ENCODE measurements at regions not wholly inside any gene's neighbourhood (a gene's known extent, or its start where the extent isn't known, plus 50 kb on each side); places are given as distances from the start of the nearest gene placed in this dataset.

DNA sequence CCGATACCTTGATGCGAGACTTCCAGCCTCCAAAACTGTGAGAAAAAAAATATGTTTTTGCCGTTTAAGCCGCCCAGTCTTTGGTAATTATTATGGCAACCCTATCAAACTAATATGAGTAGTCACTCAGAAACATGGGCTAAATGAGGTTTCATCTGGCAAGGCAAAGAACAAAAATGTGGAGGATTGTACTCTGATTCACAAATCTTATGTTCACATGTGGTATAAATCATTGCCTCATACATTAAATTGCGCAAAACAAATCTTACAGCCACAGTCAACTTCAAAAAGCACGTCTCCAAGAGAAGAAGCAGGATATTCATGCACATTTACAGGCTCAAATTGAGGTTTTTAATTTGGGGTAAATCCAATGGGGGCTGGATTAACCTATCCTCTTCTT is 1435.4 kb upstream of the LRRTM1 start:
- DNase-seq, result peak; percentile 67

DNA sequence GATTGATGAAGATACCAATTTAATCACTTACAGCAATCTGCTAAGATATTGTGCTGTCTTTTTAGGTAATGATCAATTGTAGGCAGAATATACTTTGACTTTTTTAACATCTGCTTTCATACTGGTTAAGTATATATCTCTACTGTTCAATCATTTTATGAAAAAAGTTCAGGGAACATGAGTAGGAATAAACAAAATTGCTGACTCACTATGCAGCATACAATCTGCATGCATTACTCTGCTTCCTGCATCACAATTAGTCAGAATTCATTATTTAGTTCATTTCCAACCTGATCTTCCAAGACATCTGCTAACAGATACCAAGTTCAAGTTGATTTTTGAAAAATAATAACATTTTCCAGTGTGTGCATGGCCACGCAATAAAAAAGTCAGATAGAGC is 1430.4 kb upstream of the LRRTM1 start:
- DNase-seq, result peak; percentile 18

DNA sequence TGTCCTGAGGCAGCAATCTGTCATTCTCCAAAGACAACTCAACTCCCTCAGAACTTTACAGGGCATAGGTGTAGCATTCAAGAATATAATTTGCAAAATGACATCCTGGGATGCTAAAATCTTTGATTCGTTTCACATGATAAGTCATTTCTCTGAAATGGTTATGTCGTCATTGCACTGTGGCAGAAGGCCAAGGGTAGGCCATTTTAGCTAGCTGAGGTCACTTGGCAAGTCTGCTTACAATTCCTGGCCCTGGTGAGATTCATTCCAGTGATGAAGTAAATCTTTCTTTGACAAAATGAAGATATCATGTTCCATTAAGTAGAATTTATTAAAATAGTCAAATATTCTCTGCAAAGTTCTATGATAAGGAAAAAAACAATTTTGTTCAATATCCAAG is 1410.3 kb upstream of the LRRTM1 start:
- DNase-seq, result peak; percentile 31

DNA sequence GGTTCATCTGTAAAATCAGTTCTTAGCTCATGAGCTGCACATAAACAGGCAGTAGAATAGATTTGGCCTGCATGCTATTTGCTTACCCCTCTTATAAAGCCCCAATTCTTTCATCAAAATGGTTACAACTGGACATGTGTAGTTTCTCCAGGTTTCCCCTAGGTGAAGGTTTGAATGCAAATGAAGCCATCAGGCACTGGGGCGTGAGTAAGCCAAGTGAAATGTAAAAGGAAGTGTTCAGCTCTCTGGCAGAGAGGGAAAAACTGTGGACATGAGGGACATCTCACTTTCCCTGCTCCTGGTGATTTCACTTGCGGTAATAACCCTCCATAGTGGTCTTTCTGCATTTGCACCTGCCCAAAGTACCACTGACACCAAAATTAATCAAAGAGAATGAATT is 1402.3 kb upstream of the LRRTM1 start:
- no peak for DNase-seq

DNA sequence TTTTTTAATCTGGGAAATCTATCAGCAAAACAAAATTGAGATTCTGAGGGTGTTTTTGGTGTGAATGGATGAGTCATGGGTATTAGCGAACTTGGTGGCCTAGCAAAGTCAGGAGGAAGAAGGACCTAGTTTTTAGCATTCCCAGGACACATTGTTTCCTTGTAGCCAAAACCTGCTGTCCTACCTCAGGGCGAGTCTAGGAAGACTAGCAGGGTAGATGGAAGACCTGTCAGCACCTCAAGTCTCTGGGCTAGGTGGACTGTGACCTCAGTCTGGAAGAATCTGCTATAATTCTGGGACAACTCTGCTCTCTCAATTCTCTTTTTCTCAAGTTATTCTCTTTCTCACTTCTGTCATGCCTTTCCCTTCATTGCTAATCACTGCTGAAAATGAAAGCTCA is 1399.3 kb upstream of the LRRTM1 start:
- DNase-seq, result no peak

DNA sequence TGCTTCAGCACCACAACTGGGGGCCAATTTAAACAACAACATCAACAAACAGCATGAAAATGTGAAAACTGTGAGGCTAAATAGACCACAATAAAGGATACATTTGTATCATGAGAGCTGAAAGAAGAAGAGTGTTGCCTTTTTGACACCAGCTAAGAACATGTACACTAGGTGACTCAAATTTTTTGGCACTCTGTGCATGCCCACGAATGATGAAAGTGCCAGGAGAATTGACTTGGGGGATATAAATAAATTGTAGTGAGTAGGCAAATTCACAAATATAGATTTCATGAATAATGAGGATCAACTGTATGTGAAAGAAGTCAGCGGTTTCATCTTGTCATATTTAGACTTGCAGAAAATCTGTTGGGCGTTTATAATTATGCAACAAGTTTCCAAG is 1388.0 kb upstream of the LRRTM1 start:
- no peak for DNase-seq

DNA sequence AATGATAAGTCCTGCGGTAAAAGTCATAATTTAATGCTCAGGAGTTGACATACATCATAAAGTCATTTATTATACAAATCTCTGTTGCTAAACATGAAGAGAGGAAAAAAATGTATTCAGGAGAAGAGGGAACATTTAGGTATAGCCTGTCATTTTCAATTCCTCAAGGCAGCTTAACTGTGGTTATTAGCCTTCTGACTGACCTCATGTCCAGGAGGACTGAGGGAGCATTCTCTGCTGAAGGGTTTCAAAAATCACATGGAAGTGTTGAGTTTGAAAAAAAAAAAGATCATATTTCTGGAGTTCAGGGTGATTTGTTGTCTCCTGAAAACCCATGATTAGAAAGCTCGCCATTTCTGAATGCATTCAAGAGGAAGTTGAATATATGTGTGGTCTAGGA is 1371.1 kb upstream of the LRRTM1 start:
- DNase-seq, result no peak

DNA sequence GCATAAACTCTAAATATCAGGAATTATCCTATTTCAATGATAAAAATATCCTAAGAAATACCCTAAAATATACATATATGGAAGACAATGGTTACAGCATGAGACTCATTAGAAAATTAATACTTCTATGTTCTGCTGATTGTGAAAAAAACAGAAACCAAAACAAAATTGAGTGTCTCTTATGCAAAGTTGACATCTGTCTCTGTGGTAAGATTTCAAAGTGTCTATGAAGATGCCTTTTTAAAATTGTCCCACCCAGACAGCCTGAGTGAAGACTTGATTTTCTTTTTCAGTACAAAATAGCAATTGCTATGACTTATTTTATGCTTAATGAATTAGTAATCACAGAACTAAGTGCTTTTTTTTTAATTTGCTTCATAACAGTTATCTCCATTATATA is 1368.4 kb upstream of the LRRTM1 start:
- no peak for DNase-seq

DNA sequence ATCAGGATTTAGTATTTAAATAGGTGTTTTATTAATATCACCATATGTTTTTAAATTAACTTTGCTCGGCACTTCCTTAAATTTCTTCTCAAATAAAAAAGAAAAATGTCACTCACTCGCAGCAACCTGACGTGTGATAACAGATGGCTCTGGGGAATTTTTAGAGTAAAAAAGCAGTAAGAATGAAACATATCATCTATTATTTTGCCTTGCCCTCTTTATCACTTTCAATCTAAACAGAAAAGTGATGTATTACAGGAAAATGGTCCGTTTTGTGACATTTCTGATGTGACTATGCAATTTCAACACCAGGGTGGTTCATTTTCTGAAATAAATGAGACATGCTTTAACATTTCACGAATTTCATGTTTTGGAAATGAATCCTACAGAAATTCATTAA is 1368.0 kb upstream of the LRRTM1 start:
- no peak for DNase-seq

DNA sequence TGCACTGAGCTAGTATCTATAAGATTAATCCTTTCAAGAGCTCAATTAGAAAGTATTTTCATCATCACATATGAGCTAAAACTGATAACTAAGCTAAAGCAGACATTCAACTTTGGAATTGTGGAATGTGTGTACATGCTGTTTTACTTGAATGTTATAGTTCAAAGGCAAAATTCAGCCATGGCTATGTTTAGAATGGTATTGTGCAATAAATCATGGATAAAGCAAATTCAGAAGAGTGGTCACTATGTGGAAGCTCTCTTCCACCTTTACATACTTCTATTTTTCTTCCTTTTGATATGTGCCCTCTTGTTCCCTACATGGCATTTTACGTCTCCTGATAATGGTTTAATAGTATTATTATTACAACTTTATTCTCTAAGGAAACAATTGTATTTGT is 1366.3 kb upstream of the LRRTM1 start:
- no peak for DNase-seq

DNA sequence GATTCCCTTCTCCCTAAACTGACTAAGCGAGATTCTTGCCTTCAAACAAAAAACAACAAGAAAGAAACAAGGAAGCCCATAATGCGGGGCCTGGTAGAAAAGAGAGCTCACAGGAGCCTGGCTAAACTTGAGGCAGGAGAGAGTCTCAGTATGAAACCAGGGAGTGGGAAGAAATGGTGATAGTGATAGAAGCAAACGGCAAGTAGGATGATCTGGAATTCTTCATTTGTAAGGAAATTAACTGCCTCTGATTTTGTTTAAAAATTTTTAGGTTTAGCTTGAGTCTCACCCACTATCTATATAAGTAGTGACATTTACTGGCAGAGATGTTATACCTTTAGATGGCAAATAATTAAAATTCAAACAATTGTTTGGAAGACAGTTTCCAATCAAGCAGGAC is 1356.5 kb upstream of the LRRTM1 start:
- no peak for DNase-seq

DNA sequence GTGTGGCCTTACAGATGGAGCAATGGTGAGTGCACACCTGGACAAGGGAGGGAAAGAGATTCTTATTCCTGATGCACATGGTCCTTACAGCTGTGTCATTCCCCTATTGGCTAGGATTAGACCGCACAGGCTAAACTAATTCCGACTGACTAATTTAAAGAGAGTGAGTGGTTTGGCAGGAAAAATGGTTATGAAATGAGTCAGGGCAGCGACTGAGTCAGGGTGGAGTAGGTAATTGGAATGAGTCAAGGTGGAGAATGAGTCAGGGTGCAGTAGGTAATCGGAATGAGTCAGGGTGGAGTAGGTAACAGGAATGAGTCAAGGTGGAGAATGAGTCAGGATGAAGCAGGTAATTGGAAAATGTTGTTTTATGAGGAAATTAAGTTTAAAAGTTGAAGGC is 1353.7 kb upstream of the LRRTM1 start:
- peak; percentile 44 for DNase-seq

DNA sequence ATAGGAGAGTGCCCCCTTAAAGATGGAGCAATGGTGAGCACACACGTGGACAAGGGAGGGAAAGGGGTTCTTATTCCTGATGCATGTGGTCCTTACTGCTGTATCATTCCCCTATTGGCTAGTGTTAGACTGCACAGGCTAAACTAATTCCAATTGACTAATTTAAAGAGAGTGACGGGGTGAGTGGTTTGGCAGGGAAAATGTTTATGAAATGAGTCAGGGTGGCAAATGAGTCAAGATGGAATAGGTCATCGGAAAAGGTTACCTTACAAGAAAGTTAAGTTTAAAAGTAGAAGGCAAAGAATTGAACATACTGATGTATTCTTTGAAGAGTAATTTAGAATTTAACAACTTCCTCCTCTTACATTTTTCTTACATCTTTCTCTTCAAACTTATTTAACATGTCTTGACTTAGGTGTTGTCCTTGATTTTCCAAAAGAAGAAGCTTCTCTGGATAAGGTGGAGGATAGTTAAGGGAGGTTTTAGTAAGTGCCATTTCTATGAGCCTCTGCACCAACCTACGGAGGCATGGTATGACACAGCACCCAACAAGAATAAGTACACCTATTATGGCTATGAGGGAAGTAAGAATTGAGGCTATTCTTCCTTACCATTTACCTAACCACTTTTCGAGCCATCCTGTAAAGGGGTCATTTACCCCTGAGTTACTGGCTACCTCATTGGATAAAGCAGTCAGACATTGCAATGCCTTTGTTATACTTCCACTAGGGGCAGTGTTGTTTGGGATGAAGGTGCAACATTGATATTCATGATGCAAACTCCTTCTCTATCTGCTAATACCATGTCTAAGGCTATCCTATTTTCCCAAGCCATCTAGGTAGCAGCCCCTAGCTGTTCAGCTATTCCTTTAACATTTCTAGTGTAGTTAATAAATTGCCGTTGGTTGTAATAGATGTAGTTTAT is 1345.8 kb upstream of the LRRTM1 start:
- DNase-seq, result peak; percentile 44

DNA sequence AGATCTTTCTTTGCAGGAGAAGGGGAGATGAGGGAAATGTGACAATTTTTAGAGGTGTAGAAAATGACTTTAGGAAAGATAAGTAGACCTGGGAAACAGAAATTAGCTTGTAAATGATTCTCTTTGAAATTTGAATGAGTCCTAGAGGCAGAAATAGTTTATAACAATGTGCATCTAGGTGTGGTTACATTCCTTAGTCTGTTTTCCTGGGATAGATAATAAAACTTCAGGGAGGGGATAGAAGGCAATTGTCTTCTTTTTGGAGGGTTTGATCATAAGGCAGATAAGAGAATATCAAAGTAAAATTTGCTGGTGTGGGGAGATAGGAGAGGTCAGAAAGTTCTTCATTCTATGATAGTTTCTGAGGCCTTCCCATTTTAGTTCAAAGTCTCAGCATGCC is 1344.3 kb upstream of the LRRTM1 start:
- DNase-seq, result no peak

DNA sequence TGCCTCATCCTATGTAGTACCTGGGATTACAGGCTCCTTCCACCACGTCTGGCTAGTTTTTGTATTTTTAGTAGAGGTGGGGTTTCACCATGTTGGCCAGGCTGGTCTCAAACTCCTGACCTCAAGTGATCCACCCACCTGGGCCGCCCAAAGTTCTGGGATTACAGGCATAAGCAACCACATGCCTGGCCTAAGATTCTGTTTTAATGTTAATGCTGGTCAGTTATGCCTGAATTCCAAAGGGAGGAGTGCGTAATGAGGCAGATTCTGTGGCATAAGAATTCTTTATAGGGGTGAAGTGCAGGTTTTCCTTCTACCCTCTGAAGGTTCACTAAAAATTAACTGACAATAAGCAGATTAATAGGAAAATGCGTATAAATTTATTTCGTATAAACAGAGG is 1343.8 kb upstream of the LRRTM1 start:
- DNase-seq, result no peak

DNA sequence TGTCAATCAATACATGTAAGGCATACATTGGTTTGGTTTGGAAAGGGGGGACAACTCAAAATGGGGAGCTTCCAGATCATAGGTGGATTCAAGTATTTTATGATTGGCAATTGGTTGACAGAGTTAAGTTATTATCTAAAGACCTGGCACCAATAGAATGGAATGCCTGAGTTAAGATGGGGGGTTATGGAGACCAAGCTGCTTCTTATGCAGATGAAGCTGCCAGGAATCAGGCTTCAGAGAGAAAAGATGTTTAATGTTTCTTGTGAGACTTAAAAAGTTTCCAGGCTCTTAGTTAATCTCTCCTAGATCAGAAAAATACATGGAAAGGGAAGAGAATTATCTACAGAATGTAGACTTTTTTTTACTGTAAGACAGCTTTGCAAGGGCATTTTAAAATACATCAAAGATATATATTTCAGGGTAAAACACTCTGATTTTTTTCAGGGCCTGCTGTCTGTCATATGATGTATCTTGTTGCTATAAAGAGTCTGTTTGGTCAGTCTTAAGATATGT is 1343.2 kb upstream of the LRRTM1 start:
- DNase-seq, result no peak

DNA sequence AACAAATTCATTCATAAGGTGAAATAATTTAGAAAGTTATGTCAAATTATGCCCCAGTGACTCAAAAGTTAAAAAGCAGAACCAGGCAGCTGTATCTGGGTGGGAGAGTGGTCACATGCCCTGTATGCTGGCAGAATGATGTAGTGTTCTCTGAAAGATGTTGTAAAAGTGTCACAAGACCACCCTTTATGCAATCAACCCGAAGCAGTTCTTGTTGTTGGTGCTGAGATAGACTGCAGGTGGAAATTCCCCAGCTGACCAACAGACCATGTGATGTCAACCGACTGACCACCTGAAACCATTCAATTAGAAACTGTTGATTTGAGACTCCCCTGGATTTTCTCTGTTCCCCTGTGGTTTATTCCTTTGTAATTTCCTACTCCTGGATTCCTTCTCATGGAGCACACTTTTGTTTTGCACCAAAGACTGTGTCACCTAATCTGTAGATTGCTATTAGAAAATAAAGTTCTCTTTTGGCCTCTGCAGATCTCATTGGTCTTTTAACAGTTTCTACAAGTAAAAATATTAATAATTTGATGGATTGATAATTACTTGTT is 1341.3 kb upstream of the LRRTM1 start:
- DNase-seq, result no peak

DNA sequence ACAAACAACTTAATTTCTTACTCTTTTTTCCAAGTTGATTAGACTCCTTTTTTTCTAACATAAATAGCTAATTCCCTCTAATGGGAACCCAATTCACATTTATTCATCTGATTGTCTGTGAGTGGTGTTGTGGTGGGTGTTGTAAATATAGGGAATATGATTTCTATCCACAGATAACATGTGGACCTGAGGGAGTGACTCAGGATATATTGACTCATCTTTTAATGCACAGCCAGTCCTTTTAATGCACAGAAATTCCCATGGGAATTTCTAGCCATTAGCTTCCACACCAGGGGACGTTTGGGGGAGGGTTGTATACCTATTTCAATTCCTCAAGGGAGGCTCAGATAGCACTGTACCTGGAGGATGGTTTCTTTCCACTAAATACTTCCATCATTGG is 1339.6 kb upstream of the LRRTM1 start:
- peak; percentile 14 for DNase-seq

DNA sequence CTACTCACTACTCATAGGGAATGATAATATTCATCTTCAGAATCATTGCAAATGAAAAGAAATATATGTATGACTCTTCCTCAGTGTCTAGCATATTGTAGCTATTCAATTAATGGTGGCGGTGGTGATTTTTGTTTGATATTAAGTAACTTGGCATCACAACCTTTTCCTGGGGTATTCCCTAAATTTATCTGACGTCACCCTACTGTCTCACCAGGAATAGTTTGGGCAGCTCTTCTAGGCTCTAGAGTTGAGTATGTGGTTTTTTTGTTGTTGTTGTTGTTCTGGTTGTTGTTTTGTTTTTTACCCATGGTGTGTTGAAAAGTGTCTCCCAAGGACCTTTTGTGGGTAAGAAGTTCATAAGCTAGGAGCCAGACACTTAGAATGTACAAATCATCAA is 1320.3 kb upstream of the LRRTM1 start:
- no peak for DNase-seq

DNA sequence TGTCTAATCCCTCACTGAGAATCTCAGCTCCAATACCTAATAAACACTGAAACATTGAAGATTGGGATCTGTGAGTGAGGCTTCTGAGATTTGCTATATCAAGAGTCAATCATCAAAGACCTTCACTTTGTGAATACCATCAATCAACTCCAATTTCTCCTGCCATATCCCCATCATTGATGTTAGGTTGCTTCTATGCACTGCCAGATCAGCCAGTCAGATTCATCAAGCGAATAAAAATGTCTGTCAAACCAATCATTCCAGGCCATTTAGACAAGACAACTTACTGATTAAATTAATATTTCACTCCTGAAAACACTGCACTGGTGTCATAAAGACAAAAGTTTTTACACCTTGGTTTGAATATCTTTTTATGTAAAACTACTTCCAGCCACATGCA is 1295.5 kb upstream of the LRRTM1 start:
- no peak for DNase-seq

DNA sequence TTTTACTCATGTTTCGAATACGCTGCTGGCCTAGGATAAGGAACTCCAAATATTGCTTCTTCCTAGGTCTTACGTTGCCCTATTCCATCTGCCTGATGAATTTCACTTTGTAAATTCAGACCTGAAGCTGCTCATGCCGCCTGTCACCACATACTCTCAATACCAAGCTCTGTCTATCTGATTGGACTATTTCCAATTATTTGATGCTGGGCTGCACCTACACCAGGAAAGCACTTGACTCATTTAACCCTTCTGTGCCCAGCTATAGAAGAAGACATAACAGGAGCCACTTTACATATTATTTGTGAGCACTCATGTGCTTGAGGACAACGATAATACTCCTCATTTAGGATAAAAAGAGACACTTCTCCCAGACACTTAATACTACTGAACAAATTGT is 1293.9 kb upstream of the LRRTM1 start:
- no peak for DNase-seq

DNA sequence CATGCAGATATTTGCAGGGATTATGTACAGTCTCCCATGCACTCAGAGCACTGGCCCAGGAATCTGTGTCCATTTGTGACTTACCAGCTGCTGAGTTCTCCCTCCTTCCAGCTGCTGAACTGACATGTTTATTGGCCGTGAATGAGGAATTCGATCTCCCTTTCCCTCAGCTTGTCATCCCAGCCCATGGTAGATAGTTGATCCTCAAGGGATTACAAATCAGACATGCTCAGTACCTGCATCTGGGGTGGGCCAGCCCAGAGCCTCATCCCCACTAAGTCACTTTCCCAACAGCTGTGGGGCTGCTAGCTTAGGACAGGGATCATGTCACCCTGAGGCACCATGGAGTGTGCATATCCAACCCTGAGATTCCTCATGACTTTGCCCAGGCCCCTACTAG is 1284.9 kb upstream of the LRRTM1 start:
- DNase-seq, result no peak

DNA sequence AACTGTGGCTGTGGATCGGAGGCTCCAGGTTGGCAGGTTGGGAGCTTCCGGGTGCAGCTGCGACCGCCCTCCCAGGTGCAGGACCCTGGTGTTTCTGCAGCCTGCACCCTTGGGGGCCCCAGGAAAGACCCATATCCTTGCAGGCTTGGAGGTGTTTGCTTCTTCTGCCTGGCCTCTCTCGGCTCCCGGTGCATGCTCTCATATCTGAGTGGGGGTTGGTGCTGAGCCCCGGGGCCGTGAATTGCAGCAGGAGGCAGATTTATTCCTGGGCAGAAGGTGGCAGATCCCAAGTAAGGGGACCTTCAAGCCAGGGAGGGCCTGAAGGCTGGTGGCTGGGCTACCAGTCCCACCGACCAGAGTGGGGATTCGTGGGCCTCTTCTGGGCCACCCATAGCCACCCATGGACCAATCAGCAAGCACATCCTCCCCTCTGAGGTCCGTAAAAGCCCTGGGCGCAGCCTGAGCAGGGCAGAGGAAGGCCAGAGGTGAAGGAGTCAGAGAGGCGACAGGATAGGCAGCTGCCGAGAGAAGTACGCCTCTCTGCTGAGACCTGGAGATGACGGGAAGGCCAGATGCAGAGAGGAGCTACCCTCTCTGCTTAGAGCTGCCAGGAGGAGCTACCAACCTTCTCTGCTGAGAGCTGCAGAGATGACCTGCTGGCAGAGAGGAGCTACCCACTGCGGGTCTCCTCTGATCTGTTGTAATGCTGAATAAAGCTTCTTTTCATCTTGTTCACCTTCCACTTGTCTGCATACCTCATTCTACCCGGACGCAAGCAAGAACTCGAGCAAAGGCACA is 1279.0 kb upstream of the LRRTM1 start:
- DNase-seq, result no peak

DNA sequence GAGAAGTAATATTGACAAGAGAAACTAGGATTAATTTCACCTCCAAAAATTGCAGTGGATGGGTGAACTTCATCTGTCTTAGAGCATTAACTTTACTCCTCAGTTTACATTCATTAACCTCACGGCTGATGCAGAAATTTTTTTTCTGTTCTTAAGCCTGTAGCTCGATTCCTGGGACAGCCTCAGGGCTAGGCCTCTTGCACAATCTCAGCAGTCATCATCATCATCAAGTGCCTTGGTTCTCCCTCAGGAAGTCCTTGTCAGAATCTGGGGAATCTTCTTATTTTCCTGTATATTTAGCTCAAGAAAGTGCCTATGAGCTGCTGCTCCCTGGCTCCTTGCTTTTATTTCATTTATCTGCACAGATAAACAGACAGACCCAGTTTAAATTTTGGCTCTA is 1272.2 kb upstream of the LRRTM1 start:
- no peak for DNase-seq

All from fibroblast of skin of right biceps (primary cell).